LNCAP (cell line): ENCODE measurements at regions not wholly inside any gene's neighbourhood (a gene's known extent, or its start where the extent isn't known, plus 50 kb on each side); places are given as distances from the start of the nearest gene placed in this dataset.

Experiments
- TF ChIP-seq, protein P1 (sequence below): fragments of 450-650 bp; IDR thresholded peaks from 2 replicates; pipeline ENCODE4 v1.5.1; 2017; ENCODE audit warnings: mild to moderate bottlenecking

DNA sequence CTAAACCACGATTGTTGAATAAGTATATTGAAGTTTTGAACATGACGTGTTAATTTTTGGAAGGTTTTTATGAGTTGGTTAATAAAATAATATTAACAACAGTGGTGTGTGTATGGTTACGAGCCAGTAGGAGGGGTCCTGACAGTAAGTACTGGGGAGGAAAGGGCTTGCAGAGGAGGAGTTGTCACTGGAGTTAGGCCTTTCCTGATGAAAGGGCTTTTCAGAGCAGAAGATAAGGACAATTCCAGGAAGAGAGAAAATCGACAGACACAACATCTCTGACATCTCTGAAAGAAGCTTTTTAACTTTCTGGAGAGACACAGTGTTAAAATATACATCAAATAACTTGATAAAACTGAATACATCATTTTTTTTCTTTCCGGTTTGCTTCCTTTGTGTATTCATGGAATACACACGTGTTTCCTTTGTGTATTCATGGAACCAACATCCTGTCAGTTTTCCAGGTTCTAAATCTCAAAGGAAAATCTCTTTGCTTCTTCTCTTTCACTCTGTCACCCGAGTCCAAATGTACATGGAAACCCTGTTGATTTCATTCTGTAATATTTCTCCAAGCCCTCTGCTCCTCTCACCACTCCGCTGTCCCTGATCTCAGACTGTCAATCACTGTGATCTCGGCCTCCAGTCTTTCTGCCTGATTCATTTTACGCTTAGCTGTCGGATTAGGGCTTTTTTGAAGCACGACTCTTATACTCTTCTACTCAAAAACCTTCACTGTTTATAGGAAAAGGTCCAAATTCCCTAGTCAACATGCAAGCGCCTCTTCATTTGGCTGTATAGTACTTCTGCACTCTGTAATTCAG lies 374.4 kb downstream of the DLEU7 start:
- TF ChIP-seq, protein P1, sequence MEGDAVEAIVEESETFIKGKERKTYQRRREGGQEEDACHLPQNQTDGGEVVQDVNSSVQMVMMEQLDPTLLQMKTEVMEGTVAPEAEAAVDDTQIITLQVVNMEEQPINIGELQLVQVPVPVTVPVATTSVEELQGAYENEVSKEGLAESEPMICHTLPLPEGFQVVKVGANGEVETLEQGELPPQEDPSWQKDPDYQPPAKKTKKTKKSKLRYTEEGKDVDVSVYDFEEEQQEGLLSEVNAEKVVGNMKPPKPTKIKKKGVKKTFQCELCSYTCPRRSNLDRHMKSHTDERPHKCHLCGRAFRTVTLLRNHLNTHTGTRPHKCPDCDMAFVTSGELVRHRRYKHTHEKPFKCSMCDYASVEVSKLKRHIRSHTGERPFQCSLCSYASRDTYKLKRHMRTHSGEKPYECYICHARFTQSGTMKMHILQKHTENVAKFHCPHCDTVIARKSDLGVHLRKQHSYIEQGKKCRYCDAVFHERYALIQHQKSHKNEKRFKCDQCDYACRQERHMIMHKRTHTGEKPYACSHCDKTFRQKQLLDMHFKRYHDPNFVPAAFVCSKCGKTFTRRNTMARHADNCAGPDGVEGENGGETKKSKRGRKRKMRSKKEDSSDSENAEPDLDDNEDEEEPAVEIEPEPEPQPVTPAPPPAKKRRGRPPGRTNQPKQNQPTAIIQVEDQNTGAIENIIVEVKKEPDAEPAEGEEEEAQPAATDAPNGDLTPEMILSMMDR, result no peak

DNA sequence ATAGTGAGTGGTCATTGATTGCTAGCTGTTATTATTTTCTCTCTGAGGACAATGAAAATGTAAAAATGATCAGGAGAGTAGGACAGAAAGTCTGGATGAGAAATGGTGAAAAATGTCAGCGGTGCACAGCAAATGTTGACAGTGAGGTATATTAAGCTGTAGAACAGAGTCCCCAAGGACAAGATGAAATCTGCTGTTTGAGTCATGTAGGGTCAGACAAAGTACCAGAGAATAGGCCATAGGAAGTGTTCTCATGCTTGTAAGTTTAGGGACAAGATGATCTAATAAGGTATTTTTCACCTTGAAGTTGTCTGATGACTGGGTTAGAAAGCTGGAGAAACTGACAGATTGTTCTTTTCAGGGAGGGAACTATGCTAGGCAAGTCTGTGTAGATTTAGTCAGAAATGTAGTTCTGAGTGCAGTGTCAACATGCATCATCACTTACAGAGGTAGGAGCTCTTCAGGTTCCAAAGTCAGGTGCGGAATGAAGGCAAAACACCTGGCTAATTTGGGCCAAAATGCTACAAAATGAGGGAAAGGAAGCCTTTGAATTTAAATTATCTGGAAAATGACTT lies 369.3 kb downstream of the DLEU7 start:
- TF ChIP-seq, protein P1, result no peak

DNA sequence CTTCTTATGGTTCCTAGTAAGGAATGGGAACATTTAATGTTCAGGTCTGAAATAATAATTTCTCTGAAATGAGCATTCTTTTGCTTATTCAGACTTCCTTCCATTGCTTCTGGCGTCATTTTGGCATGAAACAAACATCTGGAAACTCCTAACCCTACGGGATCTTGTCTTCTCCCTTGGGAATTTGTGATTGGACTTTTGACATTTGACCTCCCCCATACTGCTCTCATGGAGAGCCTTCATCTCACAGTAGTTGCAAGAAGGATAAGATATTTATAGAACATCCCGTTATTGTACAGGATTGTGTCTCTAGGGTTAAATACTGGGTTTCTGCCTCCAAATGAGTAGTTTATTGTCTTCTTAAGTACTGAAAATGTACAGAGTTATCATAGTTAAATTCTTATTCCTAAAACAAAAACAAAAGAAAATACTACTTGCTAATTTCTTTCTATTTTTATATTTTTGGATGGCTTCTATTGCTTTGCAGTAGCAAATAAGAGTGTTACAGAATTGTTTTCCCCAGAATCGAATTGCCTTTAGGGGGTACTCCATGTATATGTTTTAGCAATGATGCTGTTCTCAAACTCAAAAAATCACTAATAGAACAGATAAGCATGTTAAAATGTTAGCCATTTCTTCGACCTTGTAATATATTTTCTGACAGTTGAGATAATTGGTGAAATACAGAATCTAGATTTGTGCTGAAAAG lies 366.8 kb downstream of the DLEU7 start:
- TF ChIP-seq, protein P1, result no peak

DNA sequence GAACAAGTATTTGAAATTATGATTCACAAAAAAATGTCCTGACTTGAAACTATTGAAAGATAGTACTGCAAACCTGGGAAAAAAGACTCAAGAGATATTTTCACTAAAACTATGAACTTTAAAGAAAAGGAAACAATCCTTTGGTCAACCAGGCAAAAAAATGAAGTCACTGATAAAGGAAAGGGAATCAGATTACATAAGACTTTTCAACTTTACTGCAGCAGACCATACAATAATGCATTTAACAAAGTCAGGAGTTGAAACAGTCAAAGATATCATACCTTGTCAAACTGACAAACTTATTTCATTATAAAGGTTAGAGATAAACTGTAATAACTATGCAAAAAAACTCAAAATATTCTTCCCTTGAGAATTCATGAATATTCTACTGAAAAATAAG lies 361.6 kb downstream of the DLEU7 start:
- TF ChIP-seq, protein P1, result no peak

DNA sequence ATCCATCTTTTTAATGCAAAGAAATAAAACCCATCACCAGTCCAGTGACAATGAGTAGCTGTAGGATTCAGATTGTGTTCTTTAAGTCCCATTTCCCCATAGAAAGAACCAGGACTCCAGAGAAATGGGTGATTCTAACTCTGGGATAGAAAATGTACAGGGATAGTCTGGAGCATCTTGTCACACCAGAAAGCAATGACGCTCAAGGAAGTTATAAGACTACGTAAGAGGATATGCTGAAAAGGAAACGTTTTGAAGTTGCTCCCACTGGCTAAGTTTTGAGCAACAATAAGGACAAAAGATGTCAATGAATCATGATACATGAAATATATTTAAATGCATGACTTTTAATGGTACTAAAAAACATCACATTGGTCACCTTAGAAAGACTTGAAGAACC lies 360.1 kb downstream of the DLEU7 start:
- TF ChIP-seq, protein P1, result no peak

DNA sequence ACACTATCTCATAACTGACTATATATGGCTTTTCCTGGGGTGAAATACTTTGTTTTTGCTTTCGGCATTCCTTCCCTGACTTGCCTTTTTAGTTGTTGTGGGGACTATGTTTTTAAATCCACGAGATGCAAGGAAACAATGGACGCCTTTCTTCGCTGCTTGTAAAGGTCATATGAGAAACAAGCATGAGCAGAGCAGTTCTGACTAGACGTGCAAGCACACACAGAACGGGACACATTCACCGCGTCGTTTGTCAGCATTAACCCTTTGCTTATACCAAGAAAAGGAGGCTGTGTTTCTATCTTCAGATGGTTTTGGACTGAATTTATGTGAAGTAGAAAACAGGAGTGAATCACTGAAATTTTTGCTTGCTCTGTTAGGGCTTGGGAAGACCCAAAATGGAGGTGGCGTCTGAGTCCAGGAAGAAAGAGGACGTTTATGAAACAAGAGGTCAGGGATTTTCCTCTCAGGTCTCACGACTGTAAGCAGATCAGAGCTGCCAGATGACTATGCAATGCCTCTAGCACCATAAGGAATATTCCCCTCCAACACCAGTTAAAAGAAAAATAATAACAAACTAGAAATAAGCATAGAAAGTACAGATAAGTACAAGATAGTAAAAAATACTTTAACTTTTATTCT lies 358.9 kb downstream of the DLEU7 start:
- TF ChIP-seq, protein P1, result no peak
